Adipocyte (in vitro differentiated cells): ENCODE measurements at regions not wholly inside any gene's neighbourhood (a gene's known extent, or its start where the extent isn't known, plus 50 kb on each side); places are given as distances from the start of the nearest gene placed in this dataset.
A peak's percentile ranks its signal among the peaks of the same experiment; 100 is the strongest.
"Not testable (repeated sequence)": the region's sequence is repeated elsewhere in the genome, so short reads cannot be mapped to it uniquely, and the experiment has no call there.

Source experiments
- DNase-seq: peaks from one replicate; pipeline ENCODE4 v3.0.0-alpha.2; 2015; ENCODE audit warnings: low read depth
- H3K27me3 ChIP-seq: replicated peaks from 2 replicates; pipeline ENCODE4 v1.7.0; 2013; ENCODE audit warnings: mild to moderate bottlenecking, low read length, moderate library complexity; ENCODE audit not compliant: control insufficient read depth, insufficient read depth
- H3K36me3 ChIP-seq: 2 replicates; pipeline ENCODE4 v1.7.0; 2013; ENCODE audit warnings: low read length, mild to moderate bottlenecking, moderate library complexity; ENCODE audit not compliant: control insufficient read depth, insufficient read depth, severe bottlenecking
- H3K4me1 ChIP-seq: 2 replicates; pipeline ENCODE4 v1.7.0; 2013; ENCODE audit warnings: mild to moderate bottlenecking, low read length, moderate library complexity; ENCODE audit not compliant: control insufficient read depth, insufficient read depth
- H3K4me3 ChIP-seq: 2 replicates; pipeline ENCODE4 v1.7.0; 2013; ENCODE audit warnings: mild to moderate bottlenecking, low read length, moderate library complexity
- H3K9ac ChIP-seq: 2 replicates; pipeline ENCODE4 v1.7.0; 2013; ENCODE audit warnings: mild to moderate bottlenecking, low read length, moderate library complexity
- H3K9me3 ChIP-seq: 2 replicates; pipeline ENCODE4 v1.7.0; 2013; ENCODE audit warnings: mild to moderate bottlenecking, low read length, moderate library complexity; ENCODE audit not compliant: control insufficient read depth

- not testable (repeated sequence) for H3K9me3 ChIP-seq, H3K36me3 ChIP-seq, H3K27me3 ChIP-seq, H3K9ac ChIP-seq, H3K4me1 ChIP-seq, H3K4me3 ChIP-seq, DNase-seq
Measured at GRCh38 chr1:120552190-120552589, 137.4 kb downstream of the NBPF8 start.

- H3K4me1 ChIP-seq, H3K36me3 ChIP-seq, H3K9me3 ChIP-seq: not testable (repeated sequence)
Measured at GRCh38 chr1:120557605-120558302, 142.9 kb downstream of the NBPF8 start.

GRCh38 chr1:120558303-120559060, 143.6 kb downstream of the NBPF8 start:
- not testable (repeated sequence) for H3K4me1 ChIP-seq, H3K9me3 ChIP-seq, H3K27me3 ChIP-seq, H3K36me3 ChIP-seq
- Histone ChIP-seq H3K4me3 (peak overlapping the region; percentile 80), H3K9ac (peak overlapping the region; percentile 60)
- peak; percentile 67 for DNase-seq

More at GRCh38 chr1:120557605-120558302, 142.9 kb downstream of the NBPF8 start:
- H3K27me3 ChIP-seq, result not testable (repeated sequence)
- Histone ChIP-seq H3K9ac (peak overlapping the region; percentile 77), H3K4me3 (peak overlapping the region; percentile 82)
- DNase-seq, result peak; percentile 30

- not testable (repeated sequence) for H3K9ac ChIP-seq, H3K27me3 ChIP-seq, H3K4me3 ChIP-seq, H3K36me3 ChIP-seq, H3K9me3 ChIP-seq, DNase-seq, H3K4me1 ChIP-seq
Measured at GRCh38 chr1:120561767-120562166, 146.9 kb downstream of the NBPF8 start.

- not testable (repeated sequence) for H3K4me1 ChIP-seq, H3K27me3 ChIP-seq, H3K36me3 ChIP-seq, DNase-seq, H3K9me3 ChIP-seq, H3K4me3 ChIP-seq, H3K9ac ChIP-seq
Measured at GRCh38 chr1:120565396-120565795, 150.6 kb downstream of the NBPF8 start.

GRCh38 chr1:120567620-120568019, 152.8 kb downstream of the NBPF8 start:
- not testable (repeated sequence) for DNase-seq, H3K27me3 ChIP-seq, H3K9ac ChIP-seq, H3K36me3 ChIP-seq, H3K4me3 ChIP-seq, H3K4me1 ChIP-seq, H3K9me3 ChIP-seq

GRCh38 chr1:120575201-120575600, 148.5 kb upstream of the NBPF26 start:
- H3K36me3 ChIP-seq, H3K9me3 ChIP-seq, H3K27me3 ChIP-seq, H3K4me3 ChIP-seq, H3K4me1 ChIP-seq, DNase-seq, H3K9ac ChIP-seq: not testable (repeated sequence)

- DNase-seq, H3K4me3 ChIP-seq, H3K9me3 ChIP-seq, H3K27me3 ChIP-seq, H3K36me3 ChIP-seq, H3K4me1 ChIP-seq, H3K9ac ChIP-seq: not testable (repeated sequence)
Measured at GRCh38 chr1:120582135-120582534, 141.6 kb upstream of the NBPF26 start.

- H3K4me3 ChIP-seq, H3K4me1 ChIP-seq, H3K9ac ChIP-seq, H3K27me3 ChIP-seq, DNase-seq, H3K36me3 ChIP-seq, H3K9me3 ChIP-seq: not testable (repeated sequence)
Measured at GRCh38 chr1:120586053-120586452, 137.7 kb upstream of the NBPF26 start.

GRCh38 chr1:120588811-120589210, 134.9 kb upstream of the NBPF26 start:
- H3K36me3 ChIP-seq, H3K27me3 ChIP-seq, DNase-seq, H3K4me3 ChIP-seq, H3K9me3 ChIP-seq, H3K9ac ChIP-seq, H3K4me1 ChIP-seq: not testable (repeated sequence)

GRCh38 chr1:120591774-120592173, 132.0 kb upstream of the NBPF26 start:
- H3K36me3 ChIP-seq, DNase-seq, H3K4me3 ChIP-seq, H3K9ac ChIP-seq, H3K27me3 ChIP-seq, H3K4me1 ChIP-seq, H3K9me3 ChIP-seq: not testable (repeated sequence)

- not testable (repeated sequence) for H3K4me1 ChIP-seq, H3K36me3 ChIP-seq, H3K27me3 ChIP-seq, H3K4me3 ChIP-seq, H3K9ac ChIP-seq, H3K9me3 ChIP-seq, DNase-seq
Measured at GRCh38 chr1:120592943-120593342, 130.8 kb upstream of the NBPF26 start.
